OCI-LY7 (cell line): ENCODE measurements at regions not wholly inside any gene's neighbourhood (a gene's known extent, or its start where the extent isn't known, plus 50 kb on each side); places are given as distances from the start of the nearest gene placed in this dataset.

ENCODE experiments used
- EZH2phosphoT487 ChIP-seq: fragments of 200-600 bp; sonication (generic); IDR thresholded peaks from 2 replicates; pipeline ENCODE4 v1.6.1; 2018; ENCODE audit warnings: low read depth, borderline replicate concordance, mild to moderate bottlenecking, mixed run types, antibody characterized with exemption, low read length, moderate library complexity, mixed read lengths
- TF ChIP-seq, protein P1 (sequence below): fragments of 200-600 bp; sonication (generic); conservative IDR thresholded peaks from 2 replicates; pipeline ENCODE4 v1.5.1; 2014; ENCODE audit warnings: mild to moderate bottlenecking, antibody characterized with exemption, low read length, moderate library complexity, mixed read lengths

DNA sequence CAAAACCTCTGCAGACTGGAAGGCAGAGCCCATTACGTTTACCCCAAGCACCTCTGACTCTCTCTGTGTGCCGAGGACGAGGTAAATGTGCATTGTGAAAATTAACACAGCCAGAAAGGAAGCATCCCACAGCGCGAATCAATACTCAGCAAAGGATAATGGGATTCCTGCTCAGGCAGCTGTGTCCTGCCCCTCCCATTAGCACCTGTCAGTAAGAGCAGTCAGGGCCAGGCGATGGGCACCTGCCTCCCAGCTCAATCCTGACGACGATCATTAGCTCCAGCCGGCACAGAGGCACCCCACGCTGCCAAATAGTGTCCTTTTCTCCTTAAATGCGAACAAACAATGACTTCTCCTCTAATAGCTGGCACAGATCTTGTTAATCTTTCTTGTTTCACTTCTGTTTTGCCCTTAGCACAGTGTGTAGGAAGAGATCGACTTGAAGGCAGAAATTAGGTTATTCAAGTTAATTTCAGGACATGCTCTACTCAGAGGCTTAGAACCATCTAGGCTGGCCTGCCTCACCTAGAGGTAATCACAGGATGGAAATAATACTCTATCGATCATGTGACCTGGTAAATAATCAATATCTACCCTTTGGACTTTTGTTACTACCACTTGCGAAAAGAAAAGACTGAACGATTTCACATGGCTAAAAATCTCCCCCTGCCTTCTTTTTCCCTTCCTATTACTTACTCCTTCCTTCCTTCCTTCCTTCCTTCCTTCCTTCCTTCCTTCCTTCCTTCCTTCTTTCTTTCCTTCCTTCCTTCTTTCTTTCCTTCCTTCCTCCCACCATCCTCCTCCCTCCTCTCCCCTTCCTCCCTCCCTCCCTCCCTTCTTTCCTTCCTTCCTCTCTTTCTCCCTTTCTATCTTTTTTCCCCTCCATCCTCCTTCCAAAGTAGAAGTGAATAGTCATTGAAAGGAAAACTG, 487.9 kb upstream of the ID2 start:
- TF ChIP-seq, protein P1, sequence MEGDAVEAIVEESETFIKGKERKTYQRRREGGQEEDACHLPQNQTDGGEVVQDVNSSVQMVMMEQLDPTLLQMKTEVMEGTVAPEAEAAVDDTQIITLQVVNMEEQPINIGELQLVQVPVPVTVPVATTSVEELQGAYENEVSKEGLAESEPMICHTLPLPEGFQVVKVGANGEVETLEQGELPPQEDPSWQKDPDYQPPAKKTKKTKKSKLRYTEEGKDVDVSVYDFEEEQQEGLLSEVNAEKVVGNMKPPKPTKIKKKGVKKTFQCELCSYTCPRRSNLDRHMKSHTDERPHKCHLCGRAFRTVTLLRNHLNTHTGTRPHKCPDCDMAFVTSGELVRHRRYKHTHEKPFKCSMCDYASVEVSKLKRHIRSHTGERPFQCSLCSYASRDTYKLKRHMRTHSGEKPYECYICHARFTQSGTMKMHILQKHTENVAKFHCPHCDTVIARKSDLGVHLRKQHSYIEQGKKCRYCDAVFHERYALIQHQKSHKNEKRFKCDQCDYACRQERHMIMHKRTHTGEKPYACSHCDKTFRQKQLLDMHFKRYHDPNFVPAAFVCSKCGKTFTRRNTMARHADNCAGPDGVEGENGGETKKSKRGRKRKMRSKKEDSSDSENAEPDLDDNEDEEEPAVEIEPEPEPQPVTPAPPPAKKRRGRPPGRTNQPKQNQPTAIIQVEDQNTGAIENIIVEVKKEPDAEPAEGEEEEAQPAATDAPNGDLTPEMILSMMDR: no peak
- TF ChIP-seq EZH2phosphoT487: no peak
